ENCODE measurements at regions not wholly inside any gene's neighbourhood (a gene's known extent, or its start where the extent isn't known, plus 50 kb on each side); places are given as distances from the start of the nearest gene placed in this dataset.

GRCh38 chr6:125688138-125688537, 61.3 kb upstream of the HEY2 start:
- Histone ChIP-seq H3K9me3 (replicated peaks; ENCODE audit: control insufficient read depth, insufficient read depth, low read length) (no peaks in the 10 kb centered on the region), H3K9ac (replicated peaks; ENCODE audit: extremely low read depth, insufficient read depth, low read length) (no peak overlapping the region), H3K4me3 (replicated peaks in 1 of 3; ENCODE audit: insufficient read depth in 1 of 3, low read depth in 1 of 3, low read length in 3 of 3) (no peak overlapping the region), H3K4me2 (ENCODE audit: insufficient read depth, low read length) (no peak overlapping the region), H3K27me3 (ENCODE audit: control insufficient read depth in 2 of 2, insufficient read depth in 2 of 2, low read length in 2 of 2) (peaks cover 2 to 3% of the 10 kb centered on the region in 2 experiments), H4K20me1 (replicated peaks; ENCODE audit: control insufficient read depth, extremely low read depth, insufficient read depth, low read length) (no peaks in the 10 kb centered on the region), H3K27ac (ENCODE audit: insufficient read depth, low read depth, low read length) (no peak overlapping the region), H3K4me1 (ENCODE audit: control insufficient read depth, extremely low read depth, insufficient read depth, low read length) (no peaks in the 10 kb centered on the region), H3K79me2 (ENCODE audit: control insufficient read depth, insufficient read depth, low read length) (no peaks in the 10 kb centered on the region), H2AFZ (ENCODE audit: low read depth, low read length) (no peak overlapping the region), H3K36me3 (ENCODE audit: control insufficient read depth in 2 of 2, extremely low read depth in 1 of 2, insufficient read depth in 2 of 2, low read length in 2 of 2) (no peaks in the 10 kb centered on the region), H3K9me1 (replicated peaks; ENCODE audit: control insufficient read depth, extremely low read depth, insufficient read depth, low read length) (no peaks in the 10 kb centered on the region)
- FAIRE-seq, result no peak
- CTCF ChIA-PET, result no interaction called here
- POLR2A ChIA-PET, result no interaction called here
- dilution Hi-C loops (cut with MboI; ENCODE audit: extremely low pct_ligation_motif_present, low sequenced_read_pairs), result no loop called here
- intact Hi-C loops (cut with micrococcal nuclease), result no loop called here
- no TSS peak for BruUV-seq (replicated peaks)
- TF ChIP-seq POLR2A (IDR thresholded peaks at IDR 0.05; ENCODE audit: low read depth, low read length) (no peak), JUN (IDR thresholded peaks at IDR 0.05; ENCODE audit: borderline replicate concordance, insufficient read depth, insufficient read length, low read depth) (no peak), POLR2AphosphoS5 (IDR thresholded peaks at IDR 0.05; ENCODE audit: insufficient read depth, low read depth, low read length) (no peak), EZH2 (IDR thresholded peaks at IDR 0.05; ENCODE audit: borderline replicate concordance, low read depth, low read length, severe bottlenecking) (no peak), FOS (IDR thresholded peaks at IDR 0.05; ENCODE audit: borderline replicate concordance, insufficient read depth, low read length) (no peak), GATA2 (IDR thresholded peaks at IDR 0.05; ENCODE audit: insufficient read depth, insufficient read length, low read depth, low read length) (no peak), MYC (IDR thresholded peaks at IDR 0.05; ENCODE audit: low read depth, low read length) (no peak)
- TF ChIP-seq, protein P1, sequence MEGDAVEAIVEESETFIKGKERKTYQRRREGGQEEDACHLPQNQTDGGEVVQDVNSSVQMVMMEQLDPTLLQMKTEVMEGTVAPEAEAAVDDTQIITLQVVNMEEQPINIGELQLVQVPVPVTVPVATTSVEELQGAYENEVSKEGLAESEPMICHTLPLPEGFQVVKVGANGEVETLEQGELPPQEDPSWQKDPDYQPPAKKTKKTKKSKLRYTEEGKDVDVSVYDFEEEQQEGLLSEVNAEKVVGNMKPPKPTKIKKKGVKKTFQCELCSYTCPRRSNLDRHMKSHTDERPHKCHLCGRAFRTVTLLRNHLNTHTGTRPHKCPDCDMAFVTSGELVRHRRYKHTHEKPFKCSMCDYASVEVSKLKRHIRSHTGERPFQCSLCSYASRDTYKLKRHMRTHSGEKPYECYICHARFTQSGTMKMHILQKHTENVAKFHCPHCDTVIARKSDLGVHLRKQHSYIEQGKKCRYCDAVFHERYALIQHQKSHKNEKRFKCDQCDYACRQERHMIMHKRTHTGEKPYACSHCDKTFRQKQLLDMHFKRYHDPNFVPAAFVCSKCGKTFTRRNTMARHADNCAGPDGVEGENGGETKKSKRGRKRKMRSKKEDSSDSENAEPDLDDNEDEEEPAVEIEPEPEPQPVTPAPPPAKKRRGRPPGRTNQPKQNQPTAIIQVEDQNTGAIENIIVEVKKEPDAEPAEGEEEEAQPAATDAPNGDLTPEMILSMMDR (IDR thresholded peaks at IDR 0.05; ENCODE audit: extremely low read depth in 1 of 2, insufficient read depth in 1 of 2, low read depth in 1 of 2, low read length in 2 of 2), result no peak
- TF ChIP-seq, protein P2, sequence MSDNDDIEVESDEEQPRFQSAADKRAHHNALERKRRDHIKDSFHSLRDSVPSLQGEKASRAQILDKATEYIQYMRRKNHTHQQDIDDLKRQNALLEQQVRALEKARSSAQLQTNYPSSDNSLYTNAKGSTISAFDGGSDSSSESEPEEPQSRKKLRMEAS (IDR thresholded peaks at IDR 0.05; ENCODE audit: insufficient read depth, insufficient read length), result no peak
- DNase-seq (ENCODE audit: low read depth, low spot score), result no peak

Data from endothelial cell of umbilical vein (primary cell).